Stimulated activated CD8-positive, alpha-beta memory T cell treated with anti-CD3 and anti-CD28 coated beads, Interleukin-7, amount 100 ng/mL, for 4 hours (primary cell): ENCODE measurements at regions not wholly inside any gene's neighbourhood (a gene's known extent, or its start where the extent isn't known, plus 50 kb on each side); places are given as distances from the start of the nearest gene placed in this dataset.

ENCODE experiments used
- DNase-seq, 2 donors: peaks; one replicate each; pipeline ENCODE4 v3.0.0-alpha.2; 2020; ENCODE audit warnings: low read depth in 2 of 2

GRCh38 chr13:30151388-30151787, 156.0 kb downstream of the KATNAL1 start:
- no peak for DNase-seq

- DNase-seq, result no peak
Measured at GRCh38 chr13:30149248-30149647, 158.1 kb downstream of the KATNAL1 start.

GRCh38 chr13:30148786-30149185, 158.6 kb downstream of the KATNAL1 start:
- DNase-seq, result no peak

- DNase-seq, result peak; percentile 8 to 29
Measured at GRCh38 chr13:30148171-30148754, 159.1 kb downstream of the KATNAL1 start.

GRCh38 chr13:30147421-30147820, 159.9 kb downstream of the KATNAL1 start:
- no peak for DNase-seq

GRCh38 chr13:30147015-30147414, 160.3 kb downstream of the KATNAL1 start:
- DNase-seq, result no peak

GRCh38 chr13:30145709-30146367, 161.5 kb downstream of the KATNAL1 start:
- DNase-seq, result no peak

GRCh38 chr13:30143666-30144400, 163.5 kb downstream of the KATNAL1 start:
- DNase-seq, result no peak

- DNase-seq, result no peak
Measured at GRCh38 chr13:30142486-30143211, 164.7 kb downstream of the KATNAL1 start.

- DNase-seq, result no peak
Measured at GRCh38 chr13:30141775-30142485, 165.4 kb downstream of the KATNAL1 start.

- no peak for DNase-seq
Measured at GRCh38 chr13:30140973-30141372, 166.4 kb downstream of the KATNAL1 start.

GRCh38 chr13:30138511-30138910, 168.8 kb downstream of the KATNAL1 start:
- no peak for DNase-seq

GRCh38 chr13:30135868-30136267, 171.5 kb downstream of the KATNAL1 start:
- DNase-seq, result no peak

- DNase-seq, result no peak
Measured at GRCh38 chr13:30135351-30135750, 172.0 kb downstream of the KATNAL1 start.

- DNase-seq, result no peak
Measured at GRCh38 chr13:30134578-30134977, 172.8 kb downstream of the KATNAL1 start.

- DNase-seq, result no peak
Measured at GRCh38 chr13:30133996-30134395, 173.4 kb downstream of the KATNAL1 start.

- no peak for DNase-seq
Measured at GRCh38 chr13:30133554-30133912, 173.8 kb downstream of the KATNAL1 start.

- DNase-seq, result peak; percentile 85 to 93
Measured at GRCh38 chr13:30132623-30133553, 174.5 kb downstream of the KATNAL1 start.

GRCh38 chr13:30129411-30129810, 177.9 kb downstream of the KATNAL1 start:
- no peak for DNase-seq

GRCh38 chr13:30128591-30128990, 178.8 kb downstream of the KATNAL1 start:
- DNase-seq, result no peak

GRCh38 chr13:30128095-30128494, 179.3 kb downstream of the KATNAL1 start:
- DNase-seq, result no peak
